Activated B cell treated with CpG ODN at 0.5 μM for 24 hours (primary cell): ENCODE measurements at regions not wholly inside any gene's neighbourhood (a gene's known extent, or its start where the extent isn't known, plus 50 kb on each side); places are given as distances from the start of the nearest gene placed in this dataset.

Source experiments
- ATAC-seq: fragments of 200-7000 bp; cut with Tn5 transposase; one replicate; pipeline ENCODE4 v1.10.0; 2021; ENCODE audit warnings: low read depth, mild to moderate bottlenecking, moderate library complexity
- CTCF ChIA-PET: fragments of 350-600 bp; sonication (Branson Sonifier 250); formaldehyde crosslinking; loops from one replicate; lab custom pipeline; 2021; ENCODE audit warnings: antibody characterized with exemption; lab: Charles Lee
- POLR2A ChIA-PET: fragments of 350-600 bp; sonication (Branson Sonifier 250); formaldehyde crosslinking; loops from one replicate; lab custom pipeline; 2021; ENCODE audit warnings: antibody characterized with exemption; lab: Charles Lee
- DNase-seq: peaks from one replicate; pipeline ENCODE4 v3.0.0; 2022
- H3K27ac Mint-ChIP-seq: one replicate; pipeline ENCODE4 v1.8.0; 2020; ENCODE audit warnings: mixed read lengths
- H3K27me3 Mint-ChIP-seq: one replicate; pipeline ENCODE4 v1.8.0; 2021; ENCODE audit warnings: mixed read lengths
- H3K36me3 Mint-ChIP-seq: one replicate; pipeline ENCODE4 v1.8.0; 2021; ENCODE audit warnings: low read depth, mixed read lengths
- H3K4me1 Mint-ChIP-seq: one replicate; pipeline ENCODE4 v1.8.0; 2021; ENCODE audit warnings: mixed read lengths
- H3K4me3 Mint-ChIP-seq: one replicate; pipeline ENCODE4 v1.8.0; 2020; ENCODE audit warnings: mild to moderate bottlenecking, mixed read lengths
- H3K9me3 Mint-ChIP-seq: one replicate; pipeline ENCODE4 v1.8.0; 2020; ENCODE audit warnings: mixed read lengths
- intact Hi-C: fragments of 100-400 bp; cut with micrococcal nuclease; formaldehyde crosslinking; loops from one replicate; pipeline ENCODE4 v1.15.1; 2024
- TF ChIP-seq, protein P1 (sequence below): fragments of 200-600 bp; IDR thresholded peaks from one replicate; pipeline ENCODE4 v1.8.0; 2022; ENCODE audit warnings: antibody characterized with exemption, mild to moderate bottlenecking

- ChIA-PET CTCF (no interaction called here), POLR2A (no interaction called here)
- H3K27ac Mint-ChIP-seq: no peak overlapping the region
- H3K4me3 Mint-ChIP-seq: no peak overlapping the region
- peaks cover 2% of the 10 kb centered on the region for H3K9me3 Mint-ChIP-seq
- H3K27me3 Mint-ChIP-seq: no peaks in the 10 kb centered on the region
- no peak for DNase-seq
- ATAC-seq: no peak
- no peaks in the 10 kb centered on the region for H3K36me3 Mint-ChIP-seq
- H3K4me1 Mint-ChIP-seq: no peaks in the 10 kb centered on the region
- TF ChIP-seq, protein P1, sequence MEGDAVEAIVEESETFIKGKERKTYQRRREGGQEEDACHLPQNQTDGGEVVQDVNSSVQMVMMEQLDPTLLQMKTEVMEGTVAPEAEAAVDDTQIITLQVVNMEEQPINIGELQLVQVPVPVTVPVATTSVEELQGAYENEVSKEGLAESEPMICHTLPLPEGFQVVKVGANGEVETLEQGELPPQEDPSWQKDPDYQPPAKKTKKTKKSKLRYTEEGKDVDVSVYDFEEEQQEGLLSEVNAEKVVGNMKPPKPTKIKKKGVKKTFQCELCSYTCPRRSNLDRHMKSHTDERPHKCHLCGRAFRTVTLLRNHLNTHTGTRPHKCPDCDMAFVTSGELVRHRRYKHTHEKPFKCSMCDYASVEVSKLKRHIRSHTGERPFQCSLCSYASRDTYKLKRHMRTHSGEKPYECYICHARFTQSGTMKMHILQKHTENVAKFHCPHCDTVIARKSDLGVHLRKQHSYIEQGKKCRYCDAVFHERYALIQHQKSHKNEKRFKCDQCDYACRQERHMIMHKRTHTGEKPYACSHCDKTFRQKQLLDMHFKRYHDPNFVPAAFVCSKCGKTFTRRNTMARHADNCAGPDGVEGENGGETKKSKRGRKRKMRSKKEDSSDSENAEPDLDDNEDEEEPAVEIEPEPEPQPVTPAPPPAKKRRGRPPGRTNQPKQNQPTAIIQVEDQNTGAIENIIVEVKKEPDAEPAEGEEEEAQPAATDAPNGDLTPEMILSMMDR: no peak
- intact Hi-C loops: no loop called here
Observed at GRCh38 chr4:89416960-89417359, 109.4 kb upstream of the GPRIN3 start.

GRCh38 chr4:89413518-89413917 is 105.9 kb upstream of the GPRIN3 start:
- DNase-seq: no peak
- no peak overlapping the region for H3K4me3 Mint-ChIP-seq
- peaks cover 8% of the 10 kb centered on the region for H3K4me1 Mint-ChIP-seq
- no peaks in the 10 kb centered on the region for H3K9me3 Mint-ChIP-seq
- ChIA-PET CTCF (no interaction called here), POLR2A (no interaction called here)
- intact Hi-C loops: loop anchor here (5.0 kb wide), 1 partner anchor 161 kb away; no protein-coding TSS in a partner anchor
- no peak overlapping the region for H3K27ac Mint-ChIP-seq
- H3K36me3 Mint-ChIP-seq: no peaks in the 10 kb centered on the region
- TF ChIP-seq, protein P1: no peak
- ATAC-seq: no peak
- peaks cover 2% of the 10 kb centered on the region for H3K27me3 Mint-ChIP-seq

GRCh38 chr4:89411539-89412309 is 104.1 kb upstream of the GPRIN3 start:
- DNase-seq: no peak
- CTCF ChIA-PET: interaction anchor here (0.7 kb wide), 1 partner anchor 153 kb away, joined by 3 read pairs; no protein-coding TSS in a partner anchor
- Mint-ChIP-seq H3K4me1 (peaks cover 8% of the 10 kb centered on the region), H3K9me3 (peaks cover 2% of the 10 kb centered on the region), H3K36me3 (no peaks in the 10 kb centered on the region), H3K27me3 (peaks cover 2% of the 10 kb centered on the region), H3K27ac (no peak overlapping the region), H3K4me3 (no peak overlapping the region)
- POLR2A ChIA-PET: no interaction called here
- no peak for ATAC-seq
- intact Hi-C loops: loop anchor here (5.0 kb wide), 1 partner anchor 159 kb away; no protein-coding TSS in a partner anchor
- TF ChIP-seq, protein P1: no peak

- Mint-ChIP-seq H3K4me1 (peaks cover 8% of the 10 kb centered on the region), H3K9me3 (peaks cover 2% of the 10 kb centered on the region), H3K36me3 (no peaks in the 10 kb centered on the region), H3K27me3 (peaks cover 2% of the 10 kb centered on the region), H3K4me3 (no peak overlapping the region), H3K27ac (no peak overlapping the region)
- intact Hi-C loops: loop anchor here (5.0 kb wide), 1 partner anchor 158 kb away; no protein-coding TSS in a partner anchor
- DNase-seq: no peak
- POLR2A ChIA-PET: no interaction called here
- no peak for ATAC-seq
- TF ChIP-seq, protein P1: no peak
- CTCF ChIA-PET: no interaction called here
Observed at GRCh38 chr4:89410687-89411086, 103.1 kb upstream of the GPRIN3 start.

GRCh38 chr4:89404530-89404929 is 96.9 kb upstream of the GPRIN3 start:
- ChIA-PET POLR2A (no interaction called here), CTCF (no interaction called here)
- ATAC-seq (no peak), DNase-seq (no peak)
- TF ChIP-seq, protein P1: no peak
- H3K4me3 Mint-ChIP-seq: no peak overlapping the region
- peaks cover 2% of the 10 kb centered on the region for H3K9me3 Mint-ChIP-seq
- H3K27ac Mint-ChIP-seq: no peak overlapping the region
- H3K36me3 Mint-ChIP-seq: no peaks in the 10 kb centered on the region
- H3K27me3 Mint-ChIP-seq: no peaks in the 10 kb centered on the region
- intact Hi-C loops: no loop called here
- H3K4me1 Mint-ChIP-seq: peaks cover 3% of the 10 kb centered on the region
